ENCODE measurements at regions not wholly inside any gene's neighbourhood (a gene's known extent, or its start where the extent isn't known, plus 50 kb on each side); places are given as distances from the start of the nearest gene placed in this dataset.
"Not testable (repeated sequence)": the region's sequence is repeated elsewhere in the genome, so short reads cannot be mapped to it uniquely, and the experiment has no call there.

GRCh38 chr15:69685512-69686452 lies 233.2 kb downstream of the RPLP1 start:
- DNase-seq = peak; percentile 93

GRCh38 chr15:69686626-69687025 lies 234.0 kb downstream of the RPLP1 start:
- peak; percentile 40 for DNase-seq

GRCh38 chr15:69689133-69689532 lies 236.5 kb downstream of the RPLP1 start:
- DNase-seq = no peak

DNA sequence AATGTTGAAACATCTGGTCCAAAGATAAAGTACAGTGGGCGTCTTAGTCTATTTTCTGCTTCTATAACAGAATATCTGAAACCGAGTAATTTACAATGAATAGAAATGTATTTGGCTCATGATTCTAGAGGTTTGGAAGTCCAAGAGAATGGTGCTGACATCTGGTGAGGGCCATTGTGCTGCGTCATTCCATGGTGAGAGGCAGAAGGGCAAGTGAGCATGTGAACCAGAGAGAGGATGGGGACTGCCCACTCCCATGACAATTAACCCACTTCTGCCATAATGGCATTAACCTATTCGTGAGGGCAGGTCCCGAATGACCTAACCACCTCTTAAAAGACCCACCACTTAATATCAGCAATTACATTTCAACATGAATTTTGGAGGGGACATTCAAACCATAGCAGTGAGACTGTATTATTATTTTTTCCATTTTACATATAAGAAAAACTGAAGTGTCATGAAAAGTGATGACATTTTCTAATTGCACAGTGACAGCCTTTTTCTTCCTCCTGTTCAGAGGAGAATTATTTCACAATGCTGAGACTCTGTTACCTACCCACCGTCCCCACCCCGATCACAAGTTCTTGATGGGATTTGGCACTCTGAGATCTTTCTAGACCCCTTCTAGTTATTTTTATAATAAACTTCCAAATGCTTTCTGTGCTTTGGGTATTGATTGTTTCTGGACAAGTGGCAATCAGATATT lies 238.8 kb downstream of the RPLP1 start:
- no peak for DNase-seq

- DNase-seq = no peak
These were observed 239.7 kb downstream of the RPLP1 start for GRCh38 chr15:69692342-69692741.

DNA sequence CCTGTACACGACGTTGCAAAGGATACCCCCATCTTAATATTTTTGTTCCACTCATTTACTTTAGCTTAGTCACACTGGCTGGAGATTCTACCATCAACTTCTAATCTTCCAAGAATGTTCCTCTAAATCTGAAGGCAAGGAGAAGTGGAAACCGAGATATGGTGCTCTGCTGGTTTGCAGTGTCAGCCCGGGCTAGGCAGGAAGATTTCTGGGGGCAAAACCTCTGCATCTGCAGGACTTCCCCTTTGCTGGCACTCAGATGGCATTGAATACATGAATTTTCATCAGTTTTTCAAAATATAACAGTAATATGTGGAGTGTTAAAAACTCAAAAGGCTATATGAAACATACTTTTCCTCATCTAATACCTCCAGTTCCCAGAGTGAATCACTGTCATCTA lies 240.4 kb downstream of the RPLP1 start:
- DNase-seq = no peak

DNA sequence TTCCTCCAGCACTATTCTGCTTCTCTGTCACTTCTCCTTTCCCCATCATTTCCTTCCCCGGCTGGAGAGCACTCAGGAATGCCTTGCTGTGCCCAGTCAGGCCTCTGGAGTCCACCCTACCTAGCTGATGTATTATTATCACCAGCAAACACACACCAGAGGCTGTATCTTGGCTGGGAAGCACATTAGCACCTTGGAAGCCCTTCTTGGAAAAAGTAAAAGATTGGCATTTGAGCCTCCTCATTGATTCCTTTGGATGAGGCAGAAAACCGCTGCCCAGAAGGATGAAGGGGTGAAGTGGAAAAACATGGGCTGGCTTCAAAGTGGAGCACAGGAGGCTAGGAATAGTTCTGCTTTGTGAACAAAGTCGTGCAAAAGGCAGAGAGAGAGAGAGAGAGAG lies 244.3 kb downstream of the RPLP1 start:
- DNase-seq = no peak

DNA sequence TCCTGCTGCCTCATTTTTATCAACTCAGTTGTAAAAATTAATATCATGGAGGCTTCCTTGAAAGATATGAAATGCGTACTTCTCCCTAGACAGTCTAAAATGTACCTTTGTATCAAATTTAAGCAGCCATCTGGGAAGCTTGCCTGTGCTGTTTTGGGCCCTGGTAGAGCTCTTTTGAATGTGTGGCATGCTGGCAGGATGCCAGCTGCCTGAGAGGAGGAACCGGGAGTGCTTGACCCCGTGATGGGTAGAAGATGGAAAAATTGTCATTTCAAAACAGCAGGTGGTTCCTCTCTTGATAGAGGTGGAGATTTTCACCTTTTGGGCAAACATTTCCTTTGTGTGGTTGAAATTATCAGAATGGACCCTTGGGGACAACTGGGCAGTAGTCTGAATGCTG lies 245.3 kb downstream of the RPLP1 start:
- peak; percentile 60 for DNase-seq

- DNase-seq = no peak
These were observed 246.5 kb downstream of the RPLP1 start for GRCh38 chr15:69699096-69699495.

DNA sequence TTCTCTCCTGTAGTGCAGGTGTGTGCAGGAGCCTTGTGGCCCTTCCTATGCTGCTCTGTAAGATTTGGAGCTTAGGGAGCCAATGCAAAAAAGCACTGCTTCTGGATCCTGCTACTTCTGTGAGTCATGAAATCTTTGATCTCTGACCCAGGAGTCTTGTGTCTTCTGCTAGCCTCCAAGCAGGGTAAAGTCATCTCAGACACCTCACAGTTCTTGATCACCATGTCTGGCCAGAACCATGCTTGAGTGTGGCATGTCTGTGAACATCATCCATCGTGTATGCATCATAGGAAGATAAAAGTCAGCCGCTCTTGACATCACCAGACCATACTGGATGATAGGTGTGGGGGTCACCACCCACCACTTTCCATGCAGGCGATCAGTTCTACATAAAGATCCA lies 247.8 kb downstream of the RPLP1 start:
- DNase-seq = no peak

DNA sequence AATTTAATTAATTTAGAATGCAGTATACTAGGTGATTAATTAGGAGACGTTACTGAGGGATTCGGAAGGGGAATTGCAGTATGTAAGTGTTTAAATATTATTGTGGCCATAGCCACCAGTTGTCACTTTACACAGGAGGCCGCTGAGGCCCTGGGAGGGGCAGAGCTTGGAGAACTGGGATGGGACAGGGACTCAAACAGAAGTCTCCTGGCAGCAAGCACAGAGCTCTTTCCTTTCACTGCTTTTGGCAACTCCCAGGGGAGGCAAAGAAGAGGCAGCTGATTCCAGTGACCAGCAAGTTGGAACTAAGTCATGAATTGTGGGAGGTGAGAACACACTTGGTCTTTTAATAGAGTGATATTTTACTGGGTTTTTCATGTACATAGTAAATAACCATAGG lies 248.6 kb downstream of the RPLP1 start:
- DNase-seq = peak; percentile 84

DNA sequence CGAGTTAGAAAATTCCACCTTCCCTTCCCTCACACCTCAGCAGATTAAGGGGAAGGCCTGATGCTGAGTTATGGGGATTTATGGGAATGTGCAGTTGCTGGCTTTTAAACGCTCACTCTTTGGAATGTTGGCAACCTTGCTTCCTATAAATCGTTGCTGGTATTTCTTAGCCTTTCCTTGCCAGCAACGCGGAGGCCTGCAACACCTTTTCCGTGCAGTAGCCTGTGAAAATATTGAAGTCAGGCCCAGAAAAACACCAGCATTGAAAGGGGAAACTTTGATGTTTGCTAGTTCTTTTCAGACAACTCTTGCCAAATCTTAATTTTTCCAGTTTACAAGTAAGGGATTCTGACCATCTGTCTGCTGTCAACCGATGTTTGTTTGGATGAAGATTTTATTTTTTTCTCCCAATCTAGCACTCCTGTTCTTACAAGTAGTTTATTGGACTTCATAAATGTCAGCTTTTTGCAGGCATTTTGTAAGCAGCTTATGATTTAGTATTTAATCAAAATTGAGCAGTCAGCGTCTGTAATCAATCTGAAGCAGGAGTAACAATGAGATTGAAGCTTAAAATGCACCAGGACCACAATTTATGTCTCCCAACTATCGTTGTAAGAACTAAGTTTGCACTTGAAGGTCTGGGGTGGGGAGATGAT lies 251.0 kb downstream of the RPLP1 start:
- no peak for DNase-seq

- DNase-seq = peak; percentile 17
These were observed 251.6 kb downstream of the RPLP1 start for GRCh38 chr15:69704229-69704628.

DNA sequence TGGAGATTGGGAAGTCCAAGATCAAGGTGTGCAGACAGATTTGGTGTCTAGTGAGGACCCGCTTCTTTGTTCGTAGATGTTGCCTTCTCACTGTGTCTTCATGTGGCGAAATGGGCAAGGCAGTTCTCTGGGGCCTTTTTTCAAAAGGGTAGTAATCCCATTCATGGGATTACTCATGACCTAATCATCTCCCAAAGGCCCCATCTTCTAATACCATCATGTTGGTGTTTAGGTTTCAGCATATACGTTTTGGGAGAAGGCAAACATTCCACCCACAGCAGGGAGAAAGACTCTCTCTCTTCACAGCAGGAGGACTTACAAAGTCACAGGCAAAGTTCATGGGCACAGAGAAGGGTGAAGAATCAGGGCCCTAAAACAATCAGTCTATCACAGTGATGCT lies 252.1 kb downstream of the RPLP1 start:
- DNase-seq = no peak

- no peak for DNase-seq
These were observed 253.9 kb downstream of the RPLP1 start for GRCh38 chr15:69706353-69707097.

DNA sequence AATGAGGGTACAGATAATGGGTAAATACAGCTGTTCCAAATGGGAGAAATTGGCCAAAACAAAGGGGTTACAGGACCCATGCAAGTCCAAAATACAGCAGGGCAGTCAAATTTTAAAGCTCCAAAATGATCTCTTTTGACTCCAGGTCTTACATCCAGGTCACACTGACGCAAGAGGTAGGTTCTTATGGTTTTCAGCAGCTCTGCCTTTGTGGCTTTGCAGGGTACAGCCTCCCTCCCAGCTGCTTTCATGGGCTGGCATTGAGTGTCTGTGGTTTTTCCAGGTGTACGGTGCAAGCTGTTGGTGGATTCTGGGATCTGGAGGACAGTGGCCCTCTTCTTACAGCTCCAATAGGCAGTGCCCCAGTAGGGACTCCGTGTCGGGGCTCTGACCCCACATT lies 254.6 kb downstream of the RPLP1 start:
- DNase-seq = not testable (repeated sequence)

DNA sequence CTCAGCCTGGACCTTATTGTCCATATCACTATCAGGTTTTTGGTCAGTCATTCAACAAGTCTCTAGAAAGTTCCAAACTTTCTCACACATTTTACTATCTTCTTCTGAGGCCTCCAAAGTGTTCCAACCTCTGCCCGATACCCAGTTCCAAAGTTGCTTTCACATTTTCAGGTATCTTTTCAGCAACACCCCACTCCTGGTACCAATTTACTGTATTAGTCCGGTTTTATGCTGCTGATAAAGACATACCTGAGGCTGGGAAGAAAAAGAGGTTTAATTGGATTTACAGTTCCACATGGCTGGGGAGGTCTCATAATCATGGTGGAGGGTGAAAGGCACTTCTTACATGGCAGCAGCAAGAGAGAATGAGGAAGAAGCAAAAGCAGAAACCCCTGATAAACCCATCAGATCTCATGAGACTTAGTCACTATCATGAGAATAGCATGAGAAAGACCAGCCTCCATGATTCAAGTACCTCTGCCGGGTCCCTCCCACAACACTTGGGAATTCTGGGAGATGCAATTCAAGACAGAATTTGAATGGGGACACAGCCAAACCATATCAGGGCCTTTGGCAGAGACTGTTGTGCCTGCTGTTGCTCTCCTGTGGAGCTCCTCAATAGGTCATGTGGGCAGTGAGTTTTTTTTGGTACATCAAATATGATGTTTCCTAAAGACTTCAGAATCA lies 256.0 kb downstream of the RPLP1 start:
- not testable (repeated sequence) for DNase-seq

GRCh38 chr15:69712991-69713390 lies 260.4 kb downstream of the RPLP1 start:
- DNase-seq = peak; percentile 3

GRCh38 chr15:69713726-69714559 lies 261.3 kb downstream of the RPLP1 start:
- no peak for DNase-seq

GRCh38 chr15:69715210-69715609 lies 262.6 kb downstream of the RPLP1 start:
- no peak for DNase-seq

GRCh38 chr15:69718436-69718835 lies 265.8 kb downstream of the RPLP1 start:
- DNase-seq = no peak
